IMR-90 (cell line): ENCODE measurements at regions not wholly inside any gene's neighbourhood (a gene's known extent, or its start where the extent isn't known, plus 50 kb on each side); places are given as distances from the start of the nearest gene placed in this dataset.

ENCODE experiments used
- ATAC-seq: fragments of 200-7000 bp; cut with Tn5 transposase; 2 replicates; pipeline ENCODE4 v1.9.1; 2020; ENCODE audit warnings: low read depth, mild to moderate bottlenecking, moderate library complexity
- BruUV-seq: library from RNA; stranded (reverse); fragments of 400-500 nt; replicated peaks from 2 replicates; lab custom pipeline; 2021; lab: Mats Ljungman, UMichigan
- CTCF ChIA-PET: fragments of 300-600 bp; formaldehyde crosslinking; extraction: SDS; loops from one replicate; lab custom pipeline; 2021; ENCODE audit warnings: antibody characterized with exemption; lab: Yijun Ruan, JAX
- POLR2A ChIA-PET: fragments of 300-600 bp; sonication (Branson Sonifier 250); formaldehyde crosslinking; loops from one replicate; lab custom pipeline; 2022; ENCODE audit warnings: antibody characterized with exemption; ENCODE audit not compliant: unreplicated experiment; lab: Charles Lee
- DNase-seq: peaks from one replicate; pipeline ENCODE4 v3.0.0; 2013
- H2AFZ ChIP-seq: replicated peaks from 2 replicates; pipeline ENCODE3; 2013; ENCODE audit warnings: low read length, mild to moderate bottlenecking; ENCODE audit not compliant: poor library complexity
- H2AK5ac ChIP-seq: 2 replicates; pipeline ENCODE4 v1.6.1; 2013; ENCODE audit warnings: low read depth, low read length, inconsistent platforms
- H2AK9ac ChIP-seq: replicated peaks from 2 replicates; pipeline ENCODE3; 2013; ENCODE audit warnings: mild to moderate bottlenecking, low read depth, low read length, moderate library complexity; ENCODE audit not compliant: poor library complexity
- H2BK120ac ChIP-seq: 2 replicates; pipeline ENCODE4 v1.6.1; 2013; ENCODE audit warnings: low read depth, low read length, inconsistent platforms
- H2BK15ac ChIP-seq: 3 replicates; pipeline ENCODE4 v1.6.1; 2013; ENCODE audit warnings: low read depth, low read length, inconsistent platforms
- H2BK20ac ChIP-seq: 2 replicates; pipeline ENCODE4 v1.6.1; 2013; ENCODE audit warnings: low read depth, mild to moderate bottlenecking, inconsistent platforms, low read length, moderate library complexity
- H2BK5ac ChIP-seq: 2 replicates; pipeline ENCODE4 v1.6.1; 2013; ENCODE audit warnings: mild to moderate bottlenecking, low read depth, low read length, inconsistent platforms; ENCODE audit not compliant: poor library complexity, severe bottlenecking
- H3K14ac ChIP-seq: replicated peaks from 2 replicates; pipeline ENCODE4 v1.6.1; 2013; ENCODE audit warnings: low read depth, low read length, inconsistent platforms
- H3K18ac ChIP-seq: 2 replicates; pipeline ENCODE4 v1.6.1; 2013; ENCODE audit warnings: low read depth, low read length, control low read depth
- H3K23ac ChIP-seq: 2 replicates; pipeline ENCODE4 v1.6.1; 2013; ENCODE audit warnings: low read depth, low read length, inconsistent platforms
- H3K27ac ChIP-seq: 2 replicates; pipeline ENCODE4 v1.5.1; 2013; ENCODE audit warnings: mild to moderate bottlenecking, control low read depth, low read length; ENCODE audit not compliant: insufficient read depth
- H3K27me3 ChIP-seq: 2 replicates; pipeline ENCODE4 v1.6.1; 2013; ENCODE audit warnings: low read length; ENCODE audit not compliant: control insufficient read depth, insufficient read depth
- H3K36me3 ChIP-seq: 2 replicates; pipeline ENCODE4 v1.6.1; 2013; ENCODE audit warnings: low read length, mixed read lengths; ENCODE audit not compliant: control insufficient read depth, insufficient read depth
- H3K4ac ChIP-seq: 2 replicates; pipeline ENCODE4 v1.6.1; 2013; ENCODE audit warnings: low read depth, low read length, inconsistent platforms
- H3K4me1 ChIP-seq: 2 replicates; pipeline ENCODE4 v1.6.1; 2013; ENCODE audit warnings: low read length, mixed read lengths; ENCODE audit not compliant: control insufficient read depth, insufficient read depth
- H3K4me2 ChIP-seq: 2 replicates; pipeline ENCODE4 v1.6.1; 2013; ENCODE audit warnings: low read depth, mild to moderate bottlenecking, control low read depth, low read length, moderate library complexity
- H3K4me3 ChIP-seq: 2 replicates; pipeline ENCODE4 v1.5.1; 2013; ENCODE audit warnings: low read depth, mild to moderate bottlenecking, control low read depth, low read length, moderate library complexity; ENCODE audit not compliant: insufficient read depth
- H3K56ac ChIP-seq: 2 replicates; pipeline ENCODE4 v1.6.1; 2013; ENCODE audit warnings: low read length, inconsistent platforms; ENCODE audit not compliant: insufficient read depth; ENCODE audit errors: extremely low read depth
- H3K79me1 ChIP-seq, 2 experiments: 2 replicates each; pipeline ENCODE4 v1.6.1; 2013; ENCODE audit warnings: low read length in 2 of 2, inconsistent platforms in 1 of 2, low read depth in 1 of 2
- H3K9ac ChIP-seq: 2 replicates; pipeline ENCODE4 v1.6.1; 2013; ENCODE audit warnings: low read depth, low read length, control low read depth
- H3K9me1 ChIP-seq: 2 replicates; pipeline ENCODE4 v1.6.1; 2013; ENCODE audit warnings: low read length, inconsistent platforms; ENCODE audit not compliant: insufficient read depth
- H3K9me3 ChIP-seq: 2 replicates; pipeline ENCODE4 v1.6.1; 2013; ENCODE audit warnings: low read length; ENCODE audit not compliant: control insufficient read depth, insufficient read depth
- H4K20me1 ChIP-seq: 2 replicates; pipeline ENCODE4 v1.6.1; 2013; ENCODE audit warnings: low read length, inconsistent platforms; ENCODE audit not compliant: insufficient read depth
- H4K5ac ChIP-seq: 2 replicates; pipeline ENCODE4 v1.6.1; 2013; ENCODE audit warnings: mild to moderate bottlenecking, low read depth, low read length, control low read depth
- H4K8ac ChIP-seq, 2 experiments: 2 replicates each; pipeline ENCODE4 v1.6.1; 2013; ENCODE audit warnings: low read depth in 2 of 2, low read length in 2 of 2, control low read depth in 1 of 2, inconsistent platforms in 1 of 2
- H4K91ac ChIP-seq: 2 replicates; pipeline ENCODE4 v1.6.1; 2013; ENCODE audit warnings: low read depth, low read length, inconsistent platforms; ENCODE audit not compliant: insufficient read depth
- BHLHE40 ChIP-seq: fragments of 150-350 bp; IDR thresholded peaks from 2 replicates; pipeline ENCODE4 v1.6.1; 2016; ENCODE audit warnings: mild to moderate bottlenecking, low read depth, low read length
- CEBPB ChIP-seq: IDR thresholded peaks from 2 replicates; pipeline ENCODE4 v1.6.1; 2012; ENCODE audit warnings: low read depth, low read length, improper control_type of control experiment
- MAFK ChIP-seq: IDR thresholded peaks from 2 replicates; pipeline ENCODE4 v1.6.1; 2012; ENCODE audit warnings: low read depth, low read length, improper control_type of control experiment
- NFE2L2 ChIP-seq: fragments of 150-350 bp; IDR thresholded peaks from 2 replicates; pipeline ENCODE4 v1.6.1; 2016; ENCODE audit warnings: low read depth, mild to moderate bottlenecking, low read length
- POLR2A ChIP-seq: IDR thresholded peaks from 2 replicates; pipeline ENCODE4 v1.6.1; 2012; ENCODE audit warnings: mild to moderate bottlenecking, low read depth, low read length
- RAD21 ChIP-seq: IDR thresholded peaks from 2 replicates; pipeline ENCODE4 v1.6.1; 2012; ENCODE audit warnings: low read length, improper control_type of control experiment
- RCOR1 ChIP-seq: IDR thresholded peaks from 2 replicates; pipeline ENCODE4 v1.6.1; 2012; ENCODE audit warnings: mild to moderate bottlenecking, low read length, improper control_type of control experiment; ENCODE audit not compliant: insufficient replicate concordance
- RFX5 ChIP-seq: IDR thresholded peaks from 2 replicates; pipeline ENCODE4 v1.8.0; 2012; ENCODE audit warnings: low read depth, mild to moderate bottlenecking, low read length, moderate library complexity
- WGBS, 2 experiments: methylation state at CpG; one replicate each; pipeline versions ENCODE4 v1.1.5 to v1.1.7; 2013; ENCODE audit warnings: missing lambda C conversion rate in 2 of 2; ENCODE audit not compliant: insufficient read length in 1 of 2; ENCODE audit errors: extremely low coverage in 2 of 2; 5-methylcytosine and 5-hydroxymethylcytosine counted together
- dilution Hi-C: fragments of 300-500 bp; cut with HindIII; formaldehyde crosslinking; loops from one replicate; pipeline ENCODE4 v1.14.3; 2018; ENCODE audit warnings: low sequenced_read_pairs; ENCODE audit not compliant: unreplicated experiment
- in situ Hi-C: fragments of 300-500 bp; cut with MboI; formaldehyde crosslinking; loops from 3 replicates; pipeline ENCODE4 v1.14.3; 2019; ENCODE audit warnings: low sequenced_read_pairs, inconsistent platforms, mixed read lengths
- intact Hi-C: fragments of 100-400 bp; cut with micrococcal nuclease; formaldehyde crosslinking; loops from 2 replicates; pipeline ENCODE4 v1.10.0; 2022
- TF ChIP-seq, protein P1 (sequence below): fragments of 150-350 bp; IDR thresholded peaks from 2 replicates; pipeline ENCODE4 v1.6.1; 2017; ENCODE audit warnings: mild to moderate bottlenecking, antibody characterized with exemption, low read length, low read depth
- TF ChIP-seq, protein P2 (sequence below): conservative IDR thresholded peaks from 2 replicates; pipeline ENCODE4 v1.5.1; 2012; ENCODE audit warnings: mild to moderate bottlenecking, low read depth, low read length, improper control_type of control experiment

- H2AK5ac ChIP-seq, result no peak overlapping the region
- H4K5ac ChIP-seq, result no peak overlapping the region
- no peak overlapping the region for H3K18ac ChIP-seq
- WGBS, 2 experiments, result no CpG with 5 or more reads among the region's 3 CpGs
- POLR2A ChIA-PET, result no interaction called here
- H3K4me2 ChIP-seq, result no peak overlapping the region
- H3K79me1 ChIP-seq, result no peaks in the 10 kb centered on the region
- H2BK15ac ChIP-seq, result no peak overlapping the region
- DNase-seq (no peak), ATAC-seq (no peak)
- H3K4me1 ChIP-seq, result no peaks in the 10 kb centered on the region
- H2AFZ ChIP-seq, result no peak overlapping the region
- no peak overlapping the region for H3K9ac ChIP-seq
- H4K8ac ChIP-seq, result no peak overlapping the region
- no peak overlapping the region for H4K91ac ChIP-seq
- in situ Hi-C loops, result no loop called here
- CTCF ChIA-PET, result no interaction called here
- no peak overlapping the region for H3K14ac ChIP-seq
- TF ChIP-seq RFX5, result no peak
- no peak for TF ChIP-seq NFE2L2
- TF ChIP-seq, protein P1, sequence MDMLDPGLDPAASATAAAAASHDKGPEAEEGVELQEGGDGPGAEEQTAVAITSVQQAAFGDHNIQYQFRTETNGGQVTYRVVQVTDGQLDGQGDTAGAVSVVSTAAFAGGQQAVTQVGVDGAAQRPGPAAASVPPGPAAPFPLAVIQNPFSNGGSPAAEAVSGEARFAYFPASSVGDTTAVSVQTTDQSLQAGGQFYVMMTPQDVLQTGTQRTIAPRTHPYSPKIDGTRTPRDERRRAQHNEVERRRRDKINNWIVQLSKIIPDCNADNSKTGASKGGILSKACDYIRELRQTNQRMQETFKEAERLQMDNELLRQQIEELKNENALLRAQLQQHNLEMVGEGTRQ, result no peak
- no peak for TF ChIP-seq CEBPB
- no peak for TF ChIP-seq POLR2A
- TF ChIP-seq MAFK, result no peak
- TF ChIP-seq, protein P2, sequence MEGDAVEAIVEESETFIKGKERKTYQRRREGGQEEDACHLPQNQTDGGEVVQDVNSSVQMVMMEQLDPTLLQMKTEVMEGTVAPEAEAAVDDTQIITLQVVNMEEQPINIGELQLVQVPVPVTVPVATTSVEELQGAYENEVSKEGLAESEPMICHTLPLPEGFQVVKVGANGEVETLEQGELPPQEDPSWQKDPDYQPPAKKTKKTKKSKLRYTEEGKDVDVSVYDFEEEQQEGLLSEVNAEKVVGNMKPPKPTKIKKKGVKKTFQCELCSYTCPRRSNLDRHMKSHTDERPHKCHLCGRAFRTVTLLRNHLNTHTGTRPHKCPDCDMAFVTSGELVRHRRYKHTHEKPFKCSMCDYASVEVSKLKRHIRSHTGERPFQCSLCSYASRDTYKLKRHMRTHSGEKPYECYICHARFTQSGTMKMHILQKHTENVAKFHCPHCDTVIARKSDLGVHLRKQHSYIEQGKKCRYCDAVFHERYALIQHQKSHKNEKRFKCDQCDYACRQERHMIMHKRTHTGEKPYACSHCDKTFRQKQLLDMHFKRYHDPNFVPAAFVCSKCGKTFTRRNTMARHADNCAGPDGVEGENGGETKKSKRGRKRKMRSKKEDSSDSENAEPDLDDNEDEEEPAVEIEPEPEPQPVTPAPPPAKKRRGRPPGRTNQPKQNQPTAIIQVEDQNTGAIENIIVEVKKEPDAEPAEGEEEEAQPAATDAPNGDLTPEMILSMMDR, result no peak
- no peak for TF ChIP-seq RAD21
- TF ChIP-seq RCOR1, result no peak
- TF ChIP-seq BHLHE40, result no peak
- no peak overlapping the region for H3K27ac ChIP-seq
- H2BK5ac ChIP-seq, result no peak overlapping the region
- no peak overlapping the region for H3K4me3 ChIP-seq
- no peak overlapping the region for H2AK9ac ChIP-seq
- dilution Hi-C loops, result no loop called here
- H3K36me3 ChIP-seq, result no peaks in the 10 kb centered on the region
- intact Hi-C loops, result no loop called here
- no peak overlapping the region for H3K56ac ChIP-seq
- H3K4ac ChIP-seq, result no peak overlapping the region
- no peaks in the 10 kb centered on the region for H3K9me1 ChIP-seq
- no peaks in the 10 kb centered on the region for H3K9me3 ChIP-seq
- no peak overlapping the region for H3K23ac ChIP-seq
- H2BK20ac ChIP-seq, result no peak overlapping the region
- H3K27me3 ChIP-seq, result no peaks in the 10 kb centered on the region
- no peak overlapping the region for H2BK120ac ChIP-seq
- no TSS peak for BruUV-seq
- no peaks in the 10 kb centered on the region for H4K20me1 ChIP-seq
Observed at GRCh38 chr16:61261315-61261714, 774.9 kb downstream of the CDH8 start.
